Muscle layer of duodenum (tissue), 2 donors: ENCODE measurements at regions not wholly inside any gene's neighbourhood (a gene's known extent, or its start where the extent isn't known, plus 50 kb on each side); places are given as distances from the start of the nearest gene placed in this dataset.

Source experiments
- H3K27ac ChIP-seq: one replicate; pipeline ENCODE4 v1.7.0; 2013; ENCODE audit warnings: mild to moderate bottlenecking, low read length
- H3K27me3 ChIP-seq: one replicate; pipeline ENCODE4 v1.7.0; 2013; ENCODE audit warnings: low read depth, mild to moderate bottlenecking, control low read depth, low read length
- H3K36me3 ChIP-seq, 2 donors: one replicate each; pipeline ENCODE4 v1.7.0; 2013; ENCODE audit warnings: low read length in 2 of 2, control low read depth in 1 of 2, mild to moderate bottlenecking in 1 of 2; ENCODE audit not compliant: insufficient read depth in 2 of 2, control insufficient read depth in 1 of 2
- H3K4me1 ChIP-seq, 2 donors: one replicate each; pipeline ENCODE4 v1.7.0; 2013; ENCODE audit warnings: low read length in 2 of 2, mild to moderate bottlenecking in 2 of 2, control low read depth in 1 of 2, moderate library complexity in 1 of 2; ENCODE audit not compliant: insufficient read depth in 2 of 2, control insufficient read depth in 1 of 2
- H3K4me3 ChIP-seq, 2 donors: one replicate each; pipeline ENCODE4 v1.7.0; 2013; ENCODE audit warnings: low read length in 2 of 2, low read depth in 1 of 2, mild to moderate bottlenecking in 1 of 2
- H3K9me3 ChIP-seq, 2 donors: one replicate each; pipeline ENCODE4 v1.7.0; 2013; ENCODE audit warnings: low read length in 2 of 2, control low read depth in 1 of 2, mild to moderate bottlenecking in 1 of 2; ENCODE audit not compliant: control insufficient read depth in 1 of 2
- donor health status: healthy.

DNA sequence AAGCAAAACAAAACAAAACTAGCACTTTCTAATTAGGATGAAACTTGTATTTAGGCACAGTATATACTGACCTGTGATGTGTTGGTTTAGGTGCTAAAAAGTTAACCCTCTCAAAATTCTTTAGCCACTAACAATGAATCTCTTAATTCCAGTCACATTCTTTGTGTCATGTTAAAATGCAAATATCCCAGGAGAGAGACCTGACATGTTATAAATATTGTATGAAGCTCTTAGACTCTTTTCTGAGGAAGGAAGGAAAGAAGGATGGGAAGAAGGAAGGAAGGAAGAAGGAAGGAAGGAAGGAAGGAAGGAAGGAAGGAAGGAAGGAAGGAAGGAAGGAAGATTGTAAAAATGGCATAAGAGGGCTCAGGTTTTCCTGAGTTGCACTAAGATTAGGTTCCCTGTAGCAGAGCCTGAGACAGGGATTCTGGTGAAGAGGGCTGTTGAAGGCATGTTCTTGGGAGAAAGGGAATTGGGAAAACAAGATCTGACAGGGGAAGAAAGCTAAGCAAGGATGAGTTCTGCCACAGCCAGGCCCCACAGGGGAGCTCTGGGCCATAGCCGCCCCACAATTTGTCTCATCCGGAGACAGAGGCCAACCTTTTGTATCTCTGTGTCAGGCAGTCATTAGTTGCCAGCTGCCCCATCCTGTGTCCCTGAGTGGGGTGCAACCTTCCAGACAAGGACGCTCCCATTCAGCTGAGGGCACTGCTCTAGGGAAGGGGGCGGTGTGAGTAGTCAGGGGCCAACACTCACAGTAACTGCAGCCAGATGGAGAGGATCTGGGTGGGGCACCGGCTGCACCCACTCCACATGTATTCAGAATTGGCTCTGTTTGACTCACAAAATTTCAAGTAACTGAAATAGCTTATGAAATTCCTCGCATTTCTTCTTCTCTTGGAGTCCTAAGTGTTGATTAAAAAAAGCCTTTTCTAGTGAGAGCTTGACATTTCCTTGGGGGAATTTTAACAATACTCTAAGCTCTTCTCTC is 189.3 kb upstream of the ARG1 start:
- Histone ChIP-seq H3K27ac (no peak overlapping the region), H3K9me3 (no peaks in the 10 kb centered on the region), H3K4me1 (no peaks in the 10 kb centered on the region)

GRCh38 chr6:131387562-131388447 is 185.2 kb upstream of the ARG1 start:
- H3K36me3 ChIP-seq, result no peaks in the 10 kb centered on the region
- H3K9me3 ChIP-seq, result no peaks in the 10 kb centered on the region
- H3K27ac ChIP-seq, result no peak overlapping the region
- no peaks in the 10 kb centered on the region for H3K4me1 ChIP-seq
- H3K4me3 ChIP-seq, result no peak overlapping the region
- no peaks in the 10 kb centered on the region for H3K27me3 ChIP-seq

More for the DNA sequence above, 189.3 kb upstream of the ARG1 start:
- no peaks in the 10 kb centered on the region for H3K36me3 ChIP-seq
- no peak overlapping the region for H3K4me3 ChIP-seq
- H3K27me3 ChIP-seq, result no peaks in the 10 kb centered on the region

- H3K4me1 ChIP-seq, result no peaks in the 10 kb centered on the region
- H3K36me3 ChIP-seq, result no peaks in the 10 kb centered on the region
- H3K27me3 ChIP-seq, result no peaks in the 10 kb centered on the region
- no peak overlapping the region for H3K27ac ChIP-seq
- H3K4me3 ChIP-seq, result no peak overlapping the region
- no peaks in the 10 kb centered on the region for H3K9me3 ChIP-seq
These were observed 182.7 kb upstream of the ARG1 start for GRCh38 chr6:131390322-131390721.

- H3K36me3 ChIP-seq, result no peaks in the 10 kb centered on the region
- H3K27me3 ChIP-seq, result no peaks in the 10 kb centered on the region
- H3K4me1 ChIP-seq, result no peaks in the 10 kb centered on the region
- H3K27ac ChIP-seq, result no peak overlapping the region
- H3K9me3 ChIP-seq, result no peaks in the 10 kb centered on the region
- H3K4me3 ChIP-seq, result no peak overlapping the region
These were observed 181.9 kb upstream of the ARG1 start for GRCh38 chr6:131391116-131391515.

GRCh38 chr6:131393433-131393832 is 179.6 kb upstream of the ARG1 start:
- no peaks in the 10 kb centered on the region for H3K4me1 ChIP-seq
- H3K27me3 ChIP-seq, result no peaks in the 10 kb centered on the region
- no peaks in the 10 kb centered on the region for H3K9me3 ChIP-seq
- no peak overlapping the region for H3K27ac ChIP-seq
- no peaks in the 10 kb centered on the region for H3K36me3 ChIP-seq
- no peak overlapping the region for H3K4me3 ChIP-seq

DNA sequence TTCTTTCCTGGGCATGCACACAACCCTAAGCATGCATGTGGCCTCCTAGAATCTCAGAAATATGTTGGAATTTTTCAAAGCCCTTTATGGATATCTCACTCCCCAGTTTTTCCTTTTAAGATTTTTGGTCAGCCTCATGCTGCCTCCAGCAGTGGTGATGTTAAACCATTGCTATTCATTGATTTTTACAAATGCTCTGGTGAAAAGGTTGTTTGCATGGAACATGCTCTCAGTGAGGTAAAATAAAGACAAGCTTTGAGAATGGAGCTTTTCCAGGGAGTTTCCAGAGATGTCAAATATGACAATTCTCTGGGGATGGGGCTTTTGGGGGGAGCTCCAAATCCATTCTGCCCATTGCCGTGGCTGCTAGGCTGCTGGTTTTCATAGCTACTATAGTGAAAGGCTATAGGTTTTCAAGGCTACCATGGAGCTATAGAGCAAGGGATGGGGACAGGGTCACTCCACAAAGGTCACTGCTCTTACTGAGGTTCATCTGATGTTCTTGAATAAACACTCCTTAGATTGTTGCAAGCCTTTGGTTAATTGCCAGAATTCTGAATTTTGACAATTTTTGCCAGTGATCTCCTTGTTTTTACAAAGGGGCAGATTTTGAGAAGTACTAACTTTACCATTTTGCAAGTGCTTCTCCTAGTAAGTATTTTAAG is 178.1 kb upstream of the ARG1 start:
- no peaks in the 10 kb centered on the region for H3K36me3 ChIP-seq
- H3K9me3 ChIP-seq, result no peaks in the 10 kb centered on the region
- H3K4me1 ChIP-seq, result no peaks in the 10 kb centered on the region
- H3K27ac ChIP-seq, result no peak overlapping the region
- no peak overlapping the region for H3K4me3 ChIP-seq
- H3K27me3 ChIP-seq, result no peaks in the 10 kb centered on the region

GRCh38 chr6:131398176-131398575 is 174.8 kb upstream of the ARG1 start:
- peaks cover 0 to 4% of the 10 kb centered on the region in 2 donors for H3K36me3 ChIP-seq
- H3K9me3 ChIP-seq, result peaks cover 0 to 10% of the 10 kb centered on the region in 2 donors
- no peak overlapping the region for H3K4me3 ChIP-seq
- no peak overlapping the region for H3K27ac ChIP-seq
- H3K27me3 ChIP-seq, result no peaks in the 10 kb centered on the region
- H3K4me1 ChIP-seq, result peaks cover 0 to 3% of the 10 kb centered on the region in 2 donors

GRCh38 chr6:131399433-131399832 is 173.6 kb upstream of the ARG1 start:
- Histone ChIP-seq H3K4me3 (no peak overlapping the region), H3K36me3 (peaks cover 0 to 4% of the 10 kb centered on the region in 2 donors), H3K27me3 (no peaks in the 10 kb centered on the region), H3K4me1 (peaks cover 0 to 3% of the 10 kb centered on the region in 2 donors), H3K9me3 (peaks cover 0 to 10% of the 10 kb centered on the region in 2 donors), H3K27ac (no peak overlapping the region)

- H3K36me3 ChIP-seq, result peaks cover 0 to 4% of the 10 kb centered on the region in 2 donors
- no peak overlapping the region for H3K27ac ChIP-seq
- peaks cover 0 to 10% of the 10 kb centered on the region in 2 donors for H3K9me3 ChIP-seq
- H3K4me3 ChIP-seq, result no peak overlapping the region
- H3K4me1 ChIP-seq, result peaks cover 0 to 3% of the 10 kb centered on the region in 2 donors
- no peaks in the 10 kb centered on the region for H3K27me3 ChIP-seq
These were observed 172.8 kb upstream of the ARG1 start for GRCh38 chr6:131400054-131400778.

DNA sequence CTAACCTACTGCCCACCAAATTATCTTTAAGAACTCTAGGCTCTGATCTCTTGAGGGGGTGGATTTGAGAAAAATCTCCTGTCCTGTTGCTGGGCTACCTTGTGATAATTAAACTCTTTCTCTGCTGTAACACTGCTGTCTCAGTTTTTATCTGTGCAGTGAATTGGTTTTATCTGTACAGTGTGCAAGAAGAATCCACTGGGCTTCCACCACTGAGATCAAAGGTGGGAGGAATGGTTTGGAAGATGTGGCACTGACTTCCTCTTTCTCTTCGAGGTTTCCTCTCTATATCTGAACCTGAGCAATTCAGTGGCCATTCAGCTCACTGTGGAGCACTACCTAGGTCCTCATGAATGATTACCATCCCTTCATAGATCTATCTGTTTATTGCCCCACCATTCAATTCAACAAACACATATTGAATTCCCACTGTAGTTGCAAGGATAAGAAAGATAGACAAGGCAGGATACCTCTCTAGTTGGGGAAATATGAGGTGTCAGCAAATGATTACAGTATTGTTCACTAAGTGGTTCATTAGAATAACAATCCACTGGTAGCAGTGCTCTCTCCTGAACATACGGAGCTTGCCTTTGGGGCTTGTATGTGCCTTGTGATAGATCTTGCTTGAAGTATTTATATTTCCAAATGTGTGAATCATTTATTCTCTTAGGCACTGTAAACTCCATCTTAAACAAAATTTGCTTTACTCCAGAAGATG is 172.1 kb upstream of the ARG1 start:
- H3K36me3 ChIP-seq, result peaks cover 0 to 4% of the 10 kb centered on the region in 2 donors
- H3K27ac ChIP-seq, result no peak overlapping the region
- no peak overlapping the region for H3K4me3 ChIP-seq
- peaks cover 0 to 10% of the 10 kb centered on the region in 2 donors for H3K9me3 ChIP-seq
- H3K4me1 ChIP-seq, result peaks cover 0 to 3% of the 10 kb centered on the region in 2 donors
- no peaks in the 10 kb centered on the region for H3K27me3 ChIP-seq
